ENCODE measurements at regions not wholly inside any gene's neighbourhood (a gene's known extent, or its start where the extent isn't known, plus 50 kb on each side); places are given as distances from the start of the nearest gene placed in this dataset.

DNA sequence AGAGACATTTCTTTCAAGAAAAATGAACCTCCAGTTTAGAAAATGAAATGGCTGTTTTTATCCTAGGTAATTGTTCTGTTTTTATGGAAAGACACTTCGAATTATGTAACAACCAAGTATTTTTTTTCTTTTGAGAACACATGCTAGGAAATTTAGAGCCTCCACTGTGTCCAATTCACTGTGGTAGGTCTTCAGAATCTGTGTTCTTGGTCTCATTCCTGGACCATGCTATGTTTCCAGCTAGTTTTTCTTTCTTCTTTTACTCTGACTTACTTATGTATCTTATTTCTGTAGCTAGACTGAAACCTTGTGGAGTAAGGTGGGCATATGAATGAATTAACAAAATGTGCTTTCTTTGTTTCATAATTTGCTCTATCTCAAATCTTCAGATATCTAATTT is 391.7 kb upstream of the KLHL29 start:
- ATAC-seq: peak; percentile 53
- no peak for DNase-seq (ENCODE audit: low spot score)
- intact Hi-C loops (cut with DNase I): no loop called here

DNA sequence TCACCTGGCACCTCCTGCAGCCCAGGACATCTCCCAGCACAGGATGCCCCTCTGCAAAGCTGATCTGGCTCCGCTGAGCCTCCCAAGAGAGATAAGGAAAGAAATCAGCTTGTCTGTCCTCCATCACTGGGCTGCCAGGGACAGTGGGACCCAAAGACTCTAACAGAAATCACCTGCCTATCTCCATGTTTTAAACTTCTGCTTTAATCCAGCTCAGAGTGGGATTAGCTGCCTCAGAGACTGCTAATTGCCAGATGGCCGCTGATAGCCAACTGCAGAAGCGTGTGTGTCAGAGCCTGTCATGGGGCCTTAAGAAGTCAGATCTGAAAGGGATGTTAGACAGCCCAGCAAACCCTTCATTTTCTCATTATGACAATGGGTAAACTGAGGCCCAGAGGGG is 389.4 kb upstream of the KLHL29 start:
- ATAC-seq: no peak
- no peak for DNase-seq (ENCODE audit: low spot score)
- intact Hi-C loops (cut with DNase I): no loop called here

GRCh38 chr2:22996911-22997310 is 388.1 kb upstream of the KLHL29 start:
- ATAC-seq: no peak
- intact Hi-C loops (cut with DNase I): no loop called here
- no peak for DNase-seq (ENCODE audit: low spot score)

- ATAC-seq (no peak), DNase-seq (ENCODE audit: low spot score) (no peak)
- intact Hi-C loops (cut with DNase I): no loop called here
Measured at GRCh38 chr2:22998359-22998758, 386.6 kb upstream of the KLHL29 start.

GRCh38 chr2:22999951-23000350 is 385.0 kb upstream of the KLHL29 start:
- DNase-seq (ENCODE audit: low spot score): no peak
- ATAC-seq: no peak
- intact Hi-C loops (cut with DNase I): no loop called here

DNA sequence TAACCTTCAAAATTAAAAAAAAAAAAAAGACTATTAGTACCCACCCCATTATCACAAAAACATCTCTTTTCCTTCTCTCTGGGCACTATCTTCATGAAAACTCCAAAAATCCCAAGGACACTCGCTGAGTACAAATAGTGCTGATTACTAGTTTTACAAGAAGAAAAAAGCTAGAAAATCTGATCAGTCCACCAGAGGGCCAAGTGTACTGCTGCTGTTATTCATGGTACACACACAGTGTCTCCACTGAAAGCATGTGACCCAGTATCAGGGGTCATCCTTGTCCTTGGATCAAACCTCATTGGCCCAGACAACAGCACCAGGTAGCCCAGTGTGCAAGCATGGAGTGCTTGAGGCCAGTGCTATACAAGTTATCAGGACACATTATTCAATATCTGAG is 382.7 kb upstream of the KLHL29 start:
- ATAC-seq (no peak), DNase-seq (ENCODE audit: low spot score) (no peak)
- intact Hi-C loops (cut with DNase I): no loop called here

GRCh38 chr2:23005469-23005868 is 379.5 kb upstream of the KLHL29 start:
- ATAC-seq (no peak), DNase-seq (ENCODE audit: low spot score) (no peak)
- intact Hi-C loops (cut with DNase I): no loop called here

GRCh38 chr2:23007631-23008235 is 377.2 kb upstream of the KLHL29 start:
- DNase-seq (ENCODE audit: low spot score) (no peak), ATAC-seq (no peak)
- intact Hi-C loops (cut with DNase I): no loop called here

- ATAC-seq: no peak
- no peak for DNase-seq (ENCODE audit: low spot score)
- intact Hi-C loops (cut with DNase I): no loop called here
Measured at GRCh38 chr2:23008440-23008839, 376.5 kb upstream of the KLHL29 start.

- DNase-seq (ENCODE audit: low spot score) (no peak), ATAC-seq (no peak)
- intact Hi-C loops (cut with DNase I): no loop called here
Measured at GRCh38 chr2:23008951-23009350, 376.0 kb upstream of the KLHL29 start.

GRCh38 chr2:23009545-23010149 is 375.3 kb upstream of the KLHL29 start:
- ATAC-seq: peak; percentile 94
- intact Hi-C loops (cut with DNase I): no loop called here
- peak; percentile 65 for DNase-seq (ENCODE audit: low spot score)

- ATAC-seq (no peak), DNase-seq (ENCODE audit: low spot score) (no peak)
- intact Hi-C loops (cut with DNase I): no loop called here
Measured at GRCh38 chr2:23012499-23012898, 372.5 kb upstream of the KLHL29 start.

- intact Hi-C loops (cut with DNase I): no loop called here
- ATAC-seq (no peak), DNase-seq (ENCODE audit: low spot score) (no peak)
Measured at GRCh38 chr2:23015651-23016200, 369.3 kb upstream of the KLHL29 start.

GRCh38 chr2:23019476-23019875 is 365.5 kb upstream of the KLHL29 start:
- DNase-seq (ENCODE audit: low spot score): no peak
- no peak for ATAC-seq
- intact Hi-C loops (cut with DNase I): no loop called here

- DNase-seq (ENCODE audit: low spot score) (no peak), ATAC-seq (no peak)
- intact Hi-C loops (cut with DNase I): no loop called here
Measured at GRCh38 chr2:23020659-23021058, 364.3 kb upstream of the KLHL29 start.

DNA sequence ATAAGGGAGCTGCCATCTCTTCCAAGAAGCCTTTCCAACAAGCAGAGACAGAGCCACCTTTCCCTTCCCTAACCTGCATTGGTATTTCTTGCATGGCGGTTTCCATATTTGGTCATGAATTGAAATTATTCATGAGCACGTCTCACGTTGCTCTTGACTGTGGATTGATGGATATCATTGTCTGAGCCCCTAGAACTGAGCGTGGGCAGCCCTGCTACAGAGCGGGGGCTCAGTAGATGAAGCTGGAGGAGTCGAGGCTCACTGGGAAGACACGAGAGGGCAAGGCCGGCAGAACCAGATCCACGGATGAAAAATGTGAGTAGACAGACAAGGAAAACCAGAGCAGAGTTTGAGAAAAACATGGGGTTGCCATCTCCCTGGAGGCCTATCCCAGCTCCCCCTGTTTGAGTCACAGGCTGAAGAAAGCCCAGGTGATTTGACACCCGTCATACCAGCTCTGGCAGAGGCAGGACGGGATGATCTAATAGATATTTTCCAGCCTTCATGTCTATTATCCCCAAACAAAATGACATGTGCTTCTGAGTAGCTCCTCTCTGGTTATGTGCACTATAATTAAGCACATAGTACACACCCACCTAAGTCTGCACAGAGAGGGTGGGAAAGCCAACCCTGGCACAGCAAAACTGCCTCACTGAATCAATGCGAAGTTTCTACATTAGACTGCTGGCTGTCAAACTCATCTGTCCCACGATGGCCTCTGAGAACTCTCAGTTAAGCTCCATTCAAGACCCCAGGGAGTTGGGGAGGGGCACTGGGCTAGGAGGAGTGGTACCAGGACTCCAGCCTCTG is 363.5 kb upstream of the KLHL29 start:
- DNase-seq (ENCODE audit: low spot score) (no peak), ATAC-seq (no peak)
- intact Hi-C loops (cut with DNase I): no loop called here

GRCh38 chr2:23023722-23024121 is 361.3 kb upstream of the KLHL29 start:
- no peak for DNase-seq (ENCODE audit: low spot score)
- intact Hi-C loops (cut with DNase I): no loop called here
- ATAC-seq: no peak

DNA sequence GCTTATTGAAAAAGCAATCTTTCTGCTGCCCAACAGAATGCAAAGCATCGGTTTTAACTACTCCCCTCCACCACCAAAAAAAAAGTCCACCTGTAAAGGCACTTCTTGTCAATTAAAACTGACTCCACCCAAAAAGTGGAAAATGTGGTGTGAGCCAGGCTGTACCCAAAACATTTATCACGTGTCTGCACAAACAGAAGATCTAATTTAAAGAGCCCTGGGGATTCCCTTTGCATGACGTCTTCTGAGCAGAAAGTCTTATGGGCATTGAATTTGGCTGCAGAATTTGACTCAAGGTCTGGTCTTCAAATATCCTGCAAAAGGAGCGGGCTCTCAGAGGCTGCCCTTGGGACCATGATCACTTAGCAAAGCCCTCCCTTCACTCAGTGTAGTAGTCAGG is 358.3 kb upstream of the KLHL29 start:
- DNase-seq (ENCODE audit: low spot score): no peak
- intact Hi-C loops (cut with DNase I): no loop called here
- no peak for ATAC-seq

- DNase-seq (ENCODE audit: low spot score): no peak
- no peak for ATAC-seq
- intact Hi-C loops (cut with DNase I): no loop called here
Measured at GRCh38 chr2:23027396-23027795, 357.6 kb upstream of the KLHL29 start.

DNA sequence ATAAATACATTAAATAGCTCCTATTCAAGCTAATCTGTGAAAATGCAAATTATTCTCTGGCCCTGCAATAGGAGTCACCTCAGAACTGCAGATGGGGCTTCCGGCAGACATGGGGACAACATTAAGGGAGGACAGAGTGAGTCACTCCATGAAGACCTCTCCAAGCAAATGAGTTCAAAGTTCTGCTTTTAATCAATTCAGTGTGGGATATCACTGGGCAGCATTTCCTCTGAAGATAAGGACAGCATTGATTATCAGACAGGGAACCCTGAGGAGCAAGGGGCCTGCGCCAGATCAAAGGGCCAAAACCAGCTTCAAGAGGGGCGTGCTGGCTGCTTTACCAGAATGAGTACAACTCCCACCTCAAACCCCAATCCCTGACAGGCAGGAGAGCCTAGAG is 356.9 kb upstream of the KLHL29 start:
- DNase-seq (ENCODE audit: low spot score): no peak
- ATAC-seq: no peak
- intact Hi-C loops (cut with DNase I): no loop called here

Data from sciatic nerve (tissue), 2 donors.